ENCODE measurements at regions not wholly inside any gene's neighbourhood (a gene's known extent, or its start where the extent isn't known, plus 50 kb on each side); places are given as distances from the start of the nearest gene placed in this dataset.

- no peak for TF ChIP-seq POLR2A (IDR thresholded peaks at IDR 0.05)
- no peak for TF ChIP-seq POLR2AphosphoS5 (IDR thresholded peaks at IDR 0.05)
- TF ChIP-seq CTCF (IDR thresholded peaks at IDR 0.05): no peak
Measured at GRCh38 chr14:27715561-27715960, 1051.0 kb upstream of the FOXG1 start.
